SU-DHL-6 (cell line): ENCODE measurements at regions not wholly inside any gene's neighbourhood (a gene's known extent, or its start where the extent isn't known, plus 50 kb on each side); places are given as distances from the start of the nearest gene placed in this dataset.
"Not testable (repeated sequence)": the region's sequence is repeated elsewhere in the genome, so short reads cannot be mapped to it uniquely, and the experiment has no call there.

Experiments used
- CTCF ChIP-seq: fragments of 200-600 bp; sonication (generic); IDR thresholded peaks from one replicate; pipeline ENCODE4 v1.5.1; 2017; ENCODE audit warnings: antibody characterized with exemption, mild to moderate bottlenecking, low read length, moderate library complexity; ENCODE audit not compliant: insufficient read depth, poor library complexity, severe bottlenecking
- EZH2phosphoT487 ChIP-seq: fragments of 200-600 bp; sonication (generic), shearing (Covaris generic); conservative IDR thresholded peaks from 2 replicates; pipeline ENCODE4 v1.6.1; 2018; ENCODE audit warnings: mild to moderate bottlenecking, antibody characterized with exemption, low read length, moderate library complexity, mixed read lengths

GRCh38 chr6:57878792-57879191 lies 561.4 kb downstream of the PRIM2 start:
- not testable (repeated sequence) for TF ChIP-seq CTCF, EZH2phosphoT487
